ENCODE measurements at regions not wholly inside any gene's neighbourhood (a gene's known extent, or its start where the extent isn't known, plus 50 kb on each side); places are given as distances from the start of the nearest gene placed in this dataset.
A peak's percentile ranks its signal among the peaks of the same experiment; 100 is the strongest.

DNA sequence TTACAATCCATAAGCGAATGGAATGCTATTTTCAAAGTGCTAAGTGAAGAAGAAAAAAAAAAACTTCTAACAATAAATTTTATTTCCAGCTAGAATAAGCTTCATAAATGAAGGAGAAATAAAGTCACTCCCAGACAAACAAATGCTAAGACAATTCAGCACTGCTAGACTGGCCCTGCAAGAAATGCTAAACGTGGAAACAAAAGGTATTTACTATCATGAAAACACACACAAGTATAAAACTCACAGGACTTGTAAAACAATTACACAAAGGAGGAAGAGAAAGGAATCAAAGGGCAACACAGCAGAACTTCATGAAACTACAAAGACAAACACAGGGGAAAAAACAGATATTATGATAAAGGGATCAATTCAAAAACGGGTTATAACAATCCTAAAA is 85.8 kb upstream of the NELL2 start:
- no peak for FAIRE-seq

DNA sequence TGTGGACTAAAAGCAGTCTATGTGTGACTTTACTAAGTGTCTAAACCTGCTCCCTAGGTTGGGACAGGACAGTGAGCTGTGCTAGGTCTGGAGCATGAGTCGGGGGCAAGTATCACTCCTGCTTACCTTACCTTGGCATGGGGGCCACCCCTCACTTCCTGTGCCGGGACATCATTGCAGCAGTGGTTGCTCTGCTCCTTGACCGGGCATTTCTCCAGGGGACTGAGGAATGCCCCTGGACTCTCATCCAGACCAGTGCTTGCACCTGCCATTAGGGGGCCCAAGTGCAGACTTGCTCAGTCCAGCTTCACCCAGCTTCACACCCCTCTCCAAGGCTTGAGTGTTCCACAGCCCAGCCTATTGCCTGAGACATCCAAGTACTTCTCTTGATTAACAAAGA is 84.7 kb upstream of the NELL2 start:
- FAIRE-seq, result no peak

DNA sequence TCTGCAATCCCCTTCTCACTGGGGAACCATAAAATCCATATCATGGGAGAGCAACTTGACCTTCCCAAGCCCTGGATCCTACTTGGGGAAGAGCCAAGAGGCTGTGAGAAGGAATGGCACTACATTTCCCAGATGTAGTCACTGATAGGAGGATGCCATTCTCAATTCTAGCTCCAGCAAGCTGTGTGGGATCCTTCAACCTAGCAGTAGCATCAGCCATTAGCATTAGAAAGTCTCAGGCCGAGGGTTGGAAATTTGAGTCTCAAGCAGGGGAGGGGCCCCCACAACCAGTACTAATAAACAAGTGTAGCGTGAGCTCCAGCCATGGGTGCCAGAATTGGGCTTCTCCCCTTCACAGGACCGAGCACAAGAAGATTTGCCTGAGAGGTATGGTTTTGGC is 84.3 kb upstream of the NELL2 start:
- FAIRE-seq, result no peak

DNA sequence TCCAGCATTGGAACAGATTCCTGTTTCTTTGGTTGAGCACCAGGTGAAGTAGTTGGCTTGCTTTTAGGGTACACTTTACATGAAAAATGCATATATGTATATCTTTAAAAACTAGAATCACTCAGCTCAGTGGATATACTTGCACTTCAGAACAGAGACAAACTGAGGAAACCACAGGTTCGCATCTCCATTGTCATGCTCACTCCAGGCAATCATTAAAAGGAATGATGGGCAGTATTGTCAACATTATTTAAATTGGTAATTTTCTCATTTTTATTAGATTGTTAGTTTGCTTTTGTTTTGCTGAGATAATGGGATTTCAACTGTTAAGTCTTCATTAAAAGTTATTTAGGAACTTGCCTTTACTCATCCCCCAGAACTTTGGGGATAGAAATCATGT is 71.0 kb upstream of the NELL2 start:
- no peak for FAIRE-seq

DNA sequence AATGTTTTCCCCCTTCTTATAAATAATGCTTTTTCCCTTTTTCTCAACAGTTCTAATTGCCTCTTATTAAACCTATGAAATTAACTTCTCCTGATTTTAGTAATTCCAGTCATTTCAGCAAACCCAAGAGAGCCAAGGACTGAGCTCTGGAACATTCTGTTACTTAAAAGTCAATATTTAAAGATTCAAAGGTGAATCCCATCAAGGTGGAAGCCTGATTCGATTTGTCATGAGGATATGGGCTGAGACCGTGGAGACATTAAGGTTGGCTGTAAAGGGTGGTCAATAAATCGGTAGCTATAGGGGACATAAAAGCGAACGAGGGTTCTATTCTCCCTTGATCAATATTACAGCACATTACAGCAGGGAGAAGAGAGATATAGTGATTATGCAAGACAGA is 66.6 kb upstream of the NELL2 start:
- no peak for FAIRE-seq

DNA sequence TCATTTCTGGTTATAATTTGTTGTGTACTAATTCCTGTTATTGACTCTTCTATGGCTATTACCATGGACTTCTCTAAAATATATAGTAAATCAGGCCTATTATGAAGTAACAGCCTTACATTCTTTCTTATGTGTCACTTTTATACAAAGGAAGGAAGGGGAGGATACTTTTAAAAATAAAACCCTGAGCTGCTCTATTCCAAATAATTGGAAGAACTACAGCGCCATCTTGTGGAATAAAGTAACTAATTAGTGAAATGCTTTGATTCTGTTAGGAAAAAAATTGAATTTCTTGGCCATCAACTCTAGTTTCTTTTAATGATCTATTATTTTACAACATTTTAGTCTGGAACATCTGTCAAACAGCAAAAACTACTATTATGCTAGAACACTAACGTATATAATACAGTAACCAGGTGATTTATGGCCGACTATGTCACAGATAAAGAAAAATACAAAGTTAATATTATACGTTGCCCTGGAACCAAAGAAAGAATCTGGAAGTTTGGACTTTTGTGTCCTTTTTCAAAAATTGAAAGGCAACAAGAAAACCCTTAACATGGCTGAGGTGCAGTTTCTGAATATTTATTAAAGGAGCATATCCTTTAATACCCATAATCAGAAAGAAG is 55.0 kb upstream of the NELL2 start:
- peak; percentile 95 for FAIRE-seq

DNA sequence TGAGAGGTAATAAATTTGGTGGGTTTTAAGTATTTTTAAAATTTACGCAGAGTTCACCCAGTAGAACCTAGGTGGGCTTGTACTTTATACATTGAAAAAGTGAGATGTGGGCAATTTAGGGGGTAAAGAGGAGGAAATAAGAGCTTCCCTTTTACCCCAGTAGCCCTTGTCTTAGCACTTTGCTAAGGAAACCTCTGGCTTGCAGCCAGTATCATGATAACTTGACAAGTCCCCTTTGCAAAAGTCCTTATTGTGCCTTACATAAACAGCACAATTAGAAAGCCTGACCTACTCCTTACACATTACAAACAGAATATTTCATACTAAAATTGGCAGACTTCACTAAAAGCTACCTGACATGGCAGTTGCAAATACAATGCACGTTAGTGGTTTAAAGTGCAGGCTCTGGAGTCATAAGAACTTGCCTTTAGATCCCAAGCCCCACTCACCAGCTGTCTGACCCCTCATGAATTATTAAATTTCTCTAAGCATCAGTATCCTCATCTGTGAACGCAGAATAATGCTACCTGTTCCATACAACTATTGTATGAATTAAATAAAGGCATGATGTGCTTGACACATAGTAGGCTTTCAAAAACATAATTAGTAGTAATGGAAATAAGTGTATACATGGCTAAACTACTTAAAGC is 53.2 kb upstream of the NELL2 start:
- no peak for FAIRE-seq
